Esophagus muscularis mucosa (tissue), 4 donors: ENCODE measurements at regions not wholly inside any gene's neighbourhood (a gene's known extent, or its start where the extent isn't known, plus 50 kb on each side); places are given as distances from the start of the nearest gene placed in this dataset.
"Not testable (repeated sequence)": the region's sequence is repeated elsewhere in the genome, so short reads cannot be mapped to it uniquely, and the experiment has no call there.

Experiments
- CTCF ChIP-seq, 3 experiments: fragments of 200-600 bp in 2 of 3; fragments of 450-650 bp in 1 of 3; sonication (generic) in 2 of 3; IDR thresholded peaks; one replicate each; pipeline ENCODE4 v1.5.1; 2017 to 2019; ENCODE audit warnings: antibody characterized with exemption in 3 of 3, mild to moderate bottlenecking in 2 of 3, moderate library complexity in 1 of 3
- EP300 ChIP-seq: sonication (generic); formaldehyde crosslinking; IDR thresholded peaks from one replicate; pipeline ENCODE4 v1.6.1; 2017; ENCODE audit warnings: antibody characterized with exemption
- POLR2A ChIP-seq: fragments of 450-650 bp; IDR thresholded peaks from one replicate; pipeline ENCODE4 v1.6.1; 2017; ENCODE audit warnings: antibody characterized with exemption, moderate library complexity, mild to moderate bottlenecking, low read depth
- POLR2AphosphoS5 ChIP-seq, 2 donors: sonication (generic); formaldehyde crosslinking; IDR thresholded peaks; one replicate each; pipeline ENCODE4 v1.6.1; 2017; ENCODE audit warnings: antibody characterized with exemption in 2 of 2

- not testable (repeated sequence) for TF ChIP-seq CTCF (IDR thresholded peaks at IDR 0.05); POLR2A; POLR2AphosphoS5 (IDR thresholded peaks at IDR 0.05); EP300
Measured at GRCh38 chr12:114022081-114022480, 56.0 kb upstream of the RBM19 start.
